GM18502 (cell line): ENCODE measurements at regions not wholly inside any gene's neighbourhood (a gene's known extent, or its start where the extent isn't known, plus 50 kb on each side); places are given as distances from the start of the nearest gene placed in this dataset.

Source experiments
- ATAC-seq: cut with Tn5 transposase; IDR thresholded peaks from one replicate; pipeline ENCODE4 v1.9.1; 2021; ENCODE audit warnings: mild to moderate bottlenecking; ENCODE audit not compliant: unreplicated experiment, poor library complexity

DNA sequence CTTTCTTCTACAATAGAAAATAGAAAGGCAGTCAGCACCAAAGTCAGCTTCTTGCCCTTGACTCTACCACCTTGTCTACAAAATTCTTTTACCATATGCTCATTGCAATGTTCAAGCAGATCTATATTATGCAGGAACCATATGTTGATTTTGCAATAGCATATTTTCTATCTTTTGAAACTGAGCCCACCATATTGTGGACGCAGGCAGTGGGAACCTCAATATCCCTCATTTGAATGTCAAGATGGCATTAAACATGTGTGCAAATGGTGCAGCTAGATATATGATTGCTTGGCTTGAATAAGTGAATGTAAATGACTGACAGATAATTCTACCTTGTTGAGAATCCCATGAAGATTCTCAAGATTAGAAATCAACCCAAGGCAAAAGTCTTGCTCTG is 412.7 kb upstream of the FSHR start:
- no peak for ATAC-seq

DNA sequence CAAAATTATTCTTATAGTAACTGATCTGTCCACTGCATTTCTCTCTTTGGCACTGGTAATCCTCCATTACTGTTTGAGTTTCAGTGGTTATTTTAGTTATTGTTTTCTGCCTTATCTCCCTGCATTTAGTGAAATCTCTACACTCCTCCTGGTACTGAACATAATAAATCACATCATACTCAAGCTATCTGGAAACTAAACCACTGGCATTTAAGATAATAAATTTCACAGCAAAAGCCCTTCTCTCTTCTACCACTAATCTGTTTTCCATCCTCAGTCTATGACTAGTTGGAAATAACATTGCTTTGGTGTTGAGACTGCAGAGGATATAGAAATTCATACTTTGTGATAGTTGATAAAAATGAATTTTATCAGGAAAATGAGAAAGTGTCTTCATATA is 399.3 kb upstream of the FSHR start:
- no peak for ATAC-seq

DNA sequence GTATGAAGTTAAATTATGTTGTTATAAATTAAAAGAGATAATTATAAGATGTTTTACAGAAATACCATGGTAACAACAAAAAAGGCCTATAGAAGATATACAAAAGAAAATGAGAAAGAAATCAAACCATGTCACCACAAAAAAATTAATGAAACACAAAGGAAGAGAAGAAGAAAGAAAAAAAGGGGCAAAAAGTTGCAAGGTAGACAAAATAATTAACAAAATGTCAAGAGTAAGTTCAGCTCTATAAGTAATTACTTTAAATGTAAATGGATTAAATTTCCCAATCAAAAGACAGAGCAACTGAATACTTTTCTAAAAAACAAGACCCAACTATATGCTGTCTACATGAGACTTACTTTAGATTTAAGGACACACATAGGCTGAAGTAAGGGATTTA is 378.4 kb upstream of the FSHR start:
- no peak for ATAC-seq

- ATAC-seq: no peak
These were observed 361.9 kb upstream of the FSHR start for GRCh38 chr2:49515996-49516782.

- no peak for ATAC-seq
These were observed 359.9 kb upstream of the FSHR start for GRCh38 chr2:49514201-49514600.

DNA sequence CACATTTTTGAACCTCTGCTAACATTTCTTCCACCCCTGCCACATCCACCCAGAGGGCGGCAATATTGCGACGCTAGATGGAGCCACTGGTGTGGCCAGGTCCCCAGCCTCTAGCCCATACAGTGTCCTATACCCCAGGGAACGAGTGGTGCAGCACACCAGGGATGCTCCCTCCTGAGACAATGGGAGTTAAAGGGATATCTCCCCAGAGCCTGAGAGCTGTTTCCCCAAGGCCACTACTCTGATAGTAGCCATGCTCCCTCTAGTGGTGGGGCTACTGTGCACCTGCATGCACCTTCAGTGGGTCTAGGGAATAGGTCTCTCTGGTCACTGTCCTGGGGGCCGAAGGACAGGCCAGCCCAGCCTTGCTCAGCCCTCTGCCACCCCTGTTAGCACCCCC is 336.4 kb upstream of the FSHR start:
- ATAC-seq: peak; percentile 75

GRCh38 chr2:49487139-49487538 is 332.8 kb upstream of the FSHR start:
- ATAC-seq: no peak

- ATAC-seq: no peak
These were observed 326.2 kb upstream of the FSHR start for GRCh38 chr2:49480520-49480919.

DNA sequence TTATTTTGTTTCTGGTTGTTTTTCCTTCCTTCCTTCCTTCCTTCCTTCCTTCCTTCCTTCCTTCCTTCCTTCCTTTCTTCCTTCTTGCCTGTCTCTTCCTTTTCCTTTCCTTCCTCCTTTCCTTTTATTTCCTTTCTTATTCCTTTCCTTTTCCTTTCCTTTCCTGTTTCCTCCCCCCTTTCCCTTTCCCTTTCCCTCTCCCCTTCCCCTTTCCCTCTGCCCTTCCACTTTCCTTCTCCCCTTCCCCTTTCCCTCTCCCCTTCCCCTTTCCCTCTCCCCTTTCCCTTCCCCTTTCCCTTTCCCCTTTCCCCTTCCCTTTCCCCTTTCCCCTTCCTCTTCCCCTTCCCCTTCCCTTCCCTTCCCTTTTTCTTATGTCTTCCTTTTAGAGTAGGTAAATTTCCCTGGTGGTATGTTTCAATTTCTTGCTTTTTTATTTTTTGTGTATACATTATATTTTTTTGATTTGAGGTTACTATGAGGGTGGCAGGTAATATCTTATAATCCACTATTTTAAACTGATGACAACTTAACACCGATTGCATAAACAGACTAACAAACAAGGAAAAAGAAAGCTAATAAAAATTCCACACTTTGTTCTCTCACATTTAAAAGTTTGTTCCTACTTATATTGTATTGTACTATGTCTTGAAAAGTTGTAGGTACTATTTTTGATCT is 311.0 kb upstream of the FSHR start:
- ATAC-seq: no peak

DNA sequence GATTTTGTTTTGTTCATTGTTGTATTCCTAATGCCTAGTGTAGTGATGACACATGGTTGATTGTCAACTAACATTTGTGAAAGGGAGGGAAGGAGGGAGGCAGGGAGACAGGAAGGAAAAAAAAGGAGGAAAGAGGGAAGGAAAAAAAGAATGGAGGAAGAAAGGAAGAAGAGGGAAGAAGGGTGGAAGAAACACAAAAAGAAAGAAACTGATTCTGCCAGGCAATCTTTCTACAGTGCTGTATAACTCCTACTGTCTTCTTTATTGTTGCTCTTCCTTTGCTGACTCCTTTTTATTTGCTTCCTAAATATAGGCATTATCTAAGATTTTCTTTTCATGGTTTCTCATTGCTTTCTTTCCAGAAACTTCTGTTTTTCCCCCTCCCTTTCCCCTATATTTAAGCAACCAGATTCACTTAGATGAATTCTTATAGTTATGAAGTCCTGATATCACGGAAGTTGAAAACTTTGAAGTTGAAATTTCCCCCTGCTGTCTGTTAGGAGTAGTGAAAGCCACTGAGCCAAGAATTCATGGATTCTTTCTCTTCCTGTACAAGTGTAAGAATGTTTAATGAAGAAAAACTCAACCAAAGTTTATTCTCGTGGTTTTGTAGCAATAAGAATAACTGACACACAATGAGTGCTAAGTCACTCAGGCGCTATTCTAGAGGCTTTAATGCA is 305.1 kb upstream of the FSHR start:
- ATAC-seq: no peak

DNA sequence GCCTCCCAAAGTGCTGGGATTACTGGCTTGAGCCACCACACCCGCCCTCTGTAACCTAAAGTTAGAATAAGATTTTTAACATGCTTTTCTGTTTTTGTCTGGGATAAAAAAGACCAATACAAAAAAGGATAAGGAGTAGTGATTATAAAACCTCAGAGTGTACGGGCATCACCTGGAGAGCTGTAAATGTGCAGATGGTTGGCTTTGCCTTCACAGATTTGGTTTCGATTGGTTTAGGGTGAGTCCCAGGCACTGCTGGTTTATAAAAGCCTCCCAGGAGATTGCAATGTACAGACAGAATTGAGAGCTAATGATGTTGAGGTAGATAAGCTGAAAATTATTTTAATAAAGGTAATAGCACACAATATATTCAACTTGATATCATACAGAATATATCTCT is 289.7 kb upstream of the FSHR start:
- no peak for ATAC-seq

DNA sequence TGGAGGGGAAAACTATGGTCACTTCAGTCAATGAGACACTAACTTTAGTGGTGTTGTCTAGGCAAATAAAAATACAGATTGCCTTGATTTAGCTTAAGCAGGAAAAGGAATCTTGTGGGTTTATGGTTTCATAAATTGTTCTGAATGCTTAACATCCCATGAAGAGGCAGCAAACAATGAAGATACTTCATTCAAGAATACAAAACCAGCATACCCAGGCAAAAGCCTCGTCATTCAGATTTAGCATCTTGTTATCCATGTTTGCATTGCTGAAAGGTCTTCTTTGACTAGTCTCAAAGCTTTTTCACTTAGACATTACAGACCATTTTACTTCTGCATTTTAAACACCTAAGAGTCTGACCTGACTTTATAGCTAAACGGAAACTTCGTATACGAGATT is 272.7 kb upstream of the FSHR start:
- ATAC-seq: no peak

DNA sequence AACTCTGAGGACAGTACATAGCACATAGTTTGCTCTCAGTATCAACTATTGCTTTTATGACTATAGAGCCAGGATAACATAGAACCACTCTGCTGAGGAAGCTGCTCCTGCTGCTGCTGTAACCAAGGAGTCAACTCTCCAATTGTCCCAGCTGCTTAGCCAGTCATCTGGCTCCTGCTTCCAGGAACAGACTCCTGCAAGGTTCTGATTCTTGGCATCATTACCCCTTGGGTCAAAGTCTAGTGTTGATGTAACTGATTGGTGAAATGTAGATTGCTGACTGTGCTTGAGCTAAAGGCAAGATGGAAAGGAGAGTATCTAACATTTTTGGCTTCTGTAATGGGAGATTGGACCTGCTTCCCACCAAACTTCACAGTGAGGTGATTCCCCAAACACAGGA is 261.9 kb upstream of the FSHR start:
- no peak for ATAC-seq

- ATAC-seq: no peak
These were observed 249.8 kb upstream of the FSHR start for GRCh38 chr2:49404108-49404507.

DNA sequence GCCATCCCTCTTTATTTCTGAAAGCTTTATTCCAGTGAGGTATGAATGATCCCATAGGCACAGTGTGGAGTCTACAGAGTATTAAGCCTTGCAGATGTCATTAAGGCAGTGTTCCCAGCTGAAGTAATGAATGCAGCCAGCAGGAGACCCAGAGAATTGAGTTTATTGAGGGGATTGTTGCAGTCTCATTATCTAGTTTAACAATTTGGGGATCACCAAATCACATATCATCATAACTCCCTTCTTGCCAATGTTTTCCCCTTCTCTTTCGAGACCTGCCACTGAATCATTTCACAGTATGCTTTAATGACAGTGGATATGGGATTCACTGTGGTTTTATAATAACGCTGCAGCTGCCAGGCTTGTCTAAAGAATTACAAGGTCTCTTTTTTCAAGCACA is 249.3 kb upstream of the FSHR start:
- no peak for ATAC-seq

DNA sequence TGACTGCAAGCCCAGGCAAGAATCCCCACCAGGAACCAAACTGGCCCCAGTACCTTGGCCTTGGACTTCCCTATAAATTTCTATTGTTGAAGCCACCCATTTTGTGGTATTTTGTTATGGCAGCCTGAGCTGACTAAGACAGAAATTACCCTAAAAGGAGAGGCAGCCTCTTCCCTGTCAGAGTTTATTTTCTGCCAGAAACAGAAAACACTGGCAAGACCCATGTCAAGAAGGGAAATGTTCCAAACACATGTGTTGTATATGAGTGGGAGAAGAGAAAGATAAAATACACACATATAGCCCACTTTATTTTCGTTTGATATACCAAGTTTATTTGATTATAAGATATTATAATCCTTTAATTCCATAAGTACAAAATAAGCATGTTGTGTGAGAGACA is 225.1 kb upstream of the FSHR start:
- ATAC-seq: no peak

GRCh38 chr2:49371128-49371701 is 216.9 kb upstream of the FSHR start:
- no peak for ATAC-seq

GRCh38 chr2:49369650-49370049 is 215.3 kb upstream of the FSHR start:
- ATAC-seq: no peak

GRCh38 chr2:49369101-49369500 is 214.8 kb upstream of the FSHR start:
- ATAC-seq: no peak

- ATAC-seq: no peak
These were observed 212.7 kb upstream of the FSHR start for GRCh38 chr2:49367003-49367402.

GRCh38 chr2:49360407-49360767 is 206.1 kb upstream of the FSHR start:
- ATAC-seq: no peak
